HUES64 (cell line): ENCODE measurements at regions not wholly inside any gene's neighbourhood (a gene's known extent, or its start where the extent isn't known, plus 50 kb on each side); places are given as distances from the start of the nearest gene placed in this dataset.
"Not testable (repeated sequence)": the region's sequence is repeated elsewhere in the genome, so short reads cannot be mapped to it uniquely, and the experiment has no call there.

Source experiments
- H3K27ac ChIP-seq: 2 replicates; pipeline ENCODE4 v1.7.0; 2013; ENCODE audit warnings: low read depth, low read length, inconsistent platforms
- H3K27me3 ChIP-seq: 2 replicates; pipeline ENCODE4 v1.6.1; 2013; ENCODE audit warnings: mild to moderate bottlenecking, low read length; ENCODE audit not compliant: insufficient read depth
- H3K36me3 ChIP-seq: 2 replicates; pipeline ENCODE4 v1.6.1; 2013; ENCODE audit warnings: mild to moderate bottlenecking, low read length; ENCODE audit not compliant: insufficient read depth
- H3K4me1 ChIP-seq: 2 replicates; pipeline ENCODE4 v1.6.1; 2013; ENCODE audit warnings: mild to moderate bottlenecking, low read length, moderate library complexity; ENCODE audit not compliant: insufficient read depth
- H3K4me3 ChIP-seq: 2 replicates; pipeline ENCODE4 v1.5.1; 2013; ENCODE audit warnings: mild to moderate bottlenecking, low read length, moderate library complexity
- H3K9ac ChIP-seq: 2 replicates; pipeline ENCODE4 v1.6.1; 2013; ENCODE audit warnings: mild to moderate bottlenecking, low read depth, low read length
- H3K9me3 ChIP-seq: 2 replicates; pipeline ENCODE4 v1.6.1; 2013; ENCODE audit warnings: low read depth, low read length; ENCODE audit not compliant: insufficient read depth
- WGBS: fragments of 150-250, 120-280 bp; methylation state at CpG from one replicate; pipeline ENCODE4 v1.1.7; 2013; ENCODE audit warnings: missing lambda C conversion rate; 5-methylcytosine and 5-hydroxymethylcytosine counted together

- Histone ChIP-seq H3K27me3 (no peaks in the 10 kb centered on the region), H3K9ac (no peak overlapping the region), H3K4me1 (no peaks in the 10 kb centered on the region), H3K9me3 (no peaks in the 10 kb centered on the region), H3K36me3 (no peaks in the 10 kb centered on the region), H3K27ac (no peak overlapping the region), H3K4me3 (no peak overlapping the region)
- WGBS, result 92% methylated on average over 4 of the region's 4 CpGs
Observed at GRCh38 chr2:47708801-47709499, 74.0 kb upstream of the MSH6 start.

GRCh38 chr2:47704287-47704686, 78.7 kb upstream of the MSH6 start:
- H3K9me3 ChIP-seq, result peaks cover 19% of the 10 kb centered on the region
- no peaks in the 10 kb centered on the region for H3K27me3 ChIP-seq
- no peak overlapping the region for H3K27ac ChIP-seq
- no peaks in the 10 kb centered on the region for H3K36me3 ChIP-seq
- no peak overlapping the region for H3K4me3 ChIP-seq
- no peak overlapping the region for H3K9ac ChIP-seq
- WGBS, result 100% methylated on average over 1 of the region's 2 CpGs
- H3K4me1 ChIP-seq, result peaks cover under 1% of the 10 kb centered on the region; the same call in 1 of the 2 replicates

GRCh38 chr2:47699533-47700215, 83.3 kb upstream of the MSH6 start:
- no peak overlapping the region for H3K4me3 ChIP-seq
- 86% methylated on average over 1 of the region's 1 CpG for WGBS
- H3K9me3 ChIP-seq, result peaks cover 19% of the 10 kb centered on the region
- no peaks in the 10 kb centered on the region for H3K36me3 ChIP-seq
- peaks cover 41% of the 10 kb centered on the region for H3K4me1 ChIP-seq
- H3K27me3 ChIP-seq, result no peaks in the 10 kb centered on the region
- H3K27ac ChIP-seq, result peak overlapping the region; percentile 93
- no peak overlapping the region for H3K9ac ChIP-seq

- not testable (repeated sequence) for H3K4me3 ChIP-seq, H3K36me3 ChIP-seq, H3K27me3 ChIP-seq
- WGBS, result 30% methylated on average over 4 of the region's 4 CpGs
- peaks cover 42% of the 10 kb centered on the region for H3K4me1 ChIP-seq
- H3K27ac ChIP-seq, result peak overlapping the region; percentile 93
- peaks cover 19% of the 10 kb centered on the region for H3K9me3 ChIP-seq
- peak overlapping the region; percentile 20 for H3K9ac ChIP-seq
Observed at GRCh38 chr2:47698436-47698972, 84.4 kb upstream of the MSH6 start.

GRCh38 chr2:47697681-47698435, 85.1 kb upstream of the MSH6 start:
- H3K4me1 ChIP-seq, result peaks cover 42% of the 10 kb centered on the region
- not testable (repeated sequence) for H3K36me3 ChIP-seq, H3K4me3 ChIP-seq, H3K27me3 ChIP-seq
- peaks cover 19% of the 10 kb centered on the region for H3K9me3 ChIP-seq
- H3K27ac ChIP-seq, result peak overlapping the region; percentile 93
- 70% methylated on average over 14 of the region's 14 CpGs for WGBS
- peak overlapping the region; percentile 72 for H3K9ac ChIP-seq

GRCh38 chr2:47697000-47697601, 85.8 kb upstream of the MSH6 start:
- Histone ChIP-seq H3K9me3 (peaks cover 19% of the 10 kb centered on the region), H3K36me3 (no peaks in the 10 kb centered on the region), H3K27me3 (no peaks in the 10 kb centered on the region), H3K4me1 (peaks cover 42% of the 10 kb centered on the region), H3K9ac (peak overlapping the region; percentile 11; the same call in 1 of the 2 replicates), H3K4me3 (no peak overlapping the region), H3K27ac (peak overlapping the region; percentile 93)
- 81% methylated on average over 12 of the region's 12 CpGs for WGBS

- peak overlapping the region; percentile 93 for H3K27ac ChIP-seq
- peak overlapping the region; percentile 70 for H3K9ac ChIP-seq
- no peaks in the 10 kb centered on the region for H3K36me3 ChIP-seq
- 0 out of 2 replicates have a peak overlapping the region, but pooled peaks have one; percentile 33 for H3K4me3 ChIP-seq
- peaks cover 19% of the 10 kb centered on the region for H3K9me3 ChIP-seq
- H3K4me1 ChIP-seq, result peaks cover 42% of the 10 kb centered on the region
- WGBS, result 70% methylated on average over 1 of the region's 1 CpG
- H3K27me3 ChIP-seq, result no peaks in the 10 kb centered on the region
Observed at GRCh38 chr2:47696478-47696831, 86.5 kb upstream of the MSH6 start.

- Histone ChIP-seq H3K9ac (peak overlapping the region; percentile 70), H3K9me3 (peaks cover 16% of the 10 kb centered on the region), H3K27me3 (no peaks in the 10 kb centered on the region), H3K4me3 (peak overlapping the region; percentile 33), H3K4me1 (peaks cover 42% of the 10 kb centered on the region), H3K27ac (peak overlapping the region; percentile 93), H3K36me3 (no peaks in the 10 kb centered on the region)
- WGBS, result 59% methylated on average over 12 of the region's 12 CpGs
Observed at GRCh38 chr2:47695800-47696477, 87.0 kb upstream of the MSH6 start.

GRCh38 chr2:47694451-47694850, 88.5 kb upstream of the MSH6 start:
- peaks cover 45% of the 10 kb centered on the region for H3K4me1 ChIP-seq
- H3K4me3 ChIP-seq, H3K27ac ChIP-seq, H3K36me3 ChIP-seq, H3K27me3 ChIP-seq, H3K9ac ChIP-seq, H3K9me3 ChIP-seq: not testable (repeated sequence)
- 95% methylated on average over 13 of the region's 13 CpGs for WGBS

GRCh38 chr2:47690706-47691325, 92.1 kb upstream of the MSH6 start:
- H3K27ac ChIP-seq, H3K9me3 ChIP-seq, H3K9ac ChIP-seq, H3K4me3 ChIP-seq, H3K36me3 ChIP-seq, H3K27me3 ChIP-seq: not testable (repeated sequence)
- peaks cover 16% of the 10 kb centered on the region for H3K4me1 ChIP-seq
- WGBS, result 97% methylated on average over 32 of the region's 44 CpGs
